Iris pigment epithelial cell (primary cell): ENCODE measurements at regions not wholly inside any gene's neighbourhood (a gene's known extent, or its start where the extent isn't known, plus 50 kb on each side); places are given as distances from the start of the nearest gene placed in this dataset.
"Not testable (repeated sequence)": the region's sequence is repeated elsewhere in the genome, so short reads cannot be mapped to it uniquely, and the experiment has no call there.

ENCODE experiments used
- DNase-seq: peaks from one replicate; pipeline ENCODE4 v3.0.0-alpha.2; 2011; ENCODE audit warnings: low read depth

DNA sequence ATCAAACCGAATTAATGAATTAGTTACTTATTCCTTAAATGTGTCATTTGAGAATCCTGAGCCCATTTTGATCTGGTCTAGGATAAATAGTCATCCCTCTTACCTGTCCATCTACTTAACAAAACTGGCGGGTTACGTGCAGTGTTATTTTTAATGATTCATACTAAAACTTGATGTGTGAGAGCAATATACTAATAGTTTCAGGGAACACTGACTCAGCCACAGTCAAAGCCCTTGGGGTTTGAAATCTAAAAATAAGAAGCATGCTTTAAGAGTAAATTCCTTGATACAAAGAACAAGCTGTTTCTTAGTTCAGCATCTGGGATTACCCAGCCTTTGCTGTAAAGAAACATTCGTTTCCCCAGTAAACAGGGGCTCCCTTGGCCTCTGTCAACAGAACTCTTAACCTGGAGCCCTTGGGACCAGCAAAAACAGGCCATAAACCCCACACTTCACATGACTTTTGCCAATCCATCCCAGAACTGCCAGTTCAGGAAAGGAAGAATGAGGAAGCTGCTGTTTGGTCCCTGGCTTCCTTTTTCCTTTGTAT lies 370.6 kb upstream of the IGFBP3 start:
- peak; percentile 59 for DNase-seq

DNA sequence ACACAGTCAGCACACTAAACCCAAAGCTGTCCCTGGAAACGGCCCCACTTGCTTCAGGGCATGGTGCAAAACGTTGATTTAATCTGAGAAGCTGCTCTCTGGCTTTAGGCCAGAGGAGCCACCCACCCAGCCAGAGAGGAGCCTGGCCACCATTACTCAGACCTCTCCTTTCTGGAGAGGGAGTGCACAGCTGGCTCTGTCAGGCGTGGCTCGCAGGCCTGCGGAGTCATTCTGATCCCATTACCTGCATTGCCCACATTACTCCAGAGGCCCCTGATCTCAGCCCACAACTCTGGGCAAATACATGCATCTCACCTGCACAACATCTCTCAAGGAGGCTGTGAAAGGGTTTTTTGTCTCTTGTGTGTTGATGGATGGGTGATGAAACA lies 370.0 kb upstream of the IGFBP3 start:
- DNase-seq = peak; percentile 42

DNA sequence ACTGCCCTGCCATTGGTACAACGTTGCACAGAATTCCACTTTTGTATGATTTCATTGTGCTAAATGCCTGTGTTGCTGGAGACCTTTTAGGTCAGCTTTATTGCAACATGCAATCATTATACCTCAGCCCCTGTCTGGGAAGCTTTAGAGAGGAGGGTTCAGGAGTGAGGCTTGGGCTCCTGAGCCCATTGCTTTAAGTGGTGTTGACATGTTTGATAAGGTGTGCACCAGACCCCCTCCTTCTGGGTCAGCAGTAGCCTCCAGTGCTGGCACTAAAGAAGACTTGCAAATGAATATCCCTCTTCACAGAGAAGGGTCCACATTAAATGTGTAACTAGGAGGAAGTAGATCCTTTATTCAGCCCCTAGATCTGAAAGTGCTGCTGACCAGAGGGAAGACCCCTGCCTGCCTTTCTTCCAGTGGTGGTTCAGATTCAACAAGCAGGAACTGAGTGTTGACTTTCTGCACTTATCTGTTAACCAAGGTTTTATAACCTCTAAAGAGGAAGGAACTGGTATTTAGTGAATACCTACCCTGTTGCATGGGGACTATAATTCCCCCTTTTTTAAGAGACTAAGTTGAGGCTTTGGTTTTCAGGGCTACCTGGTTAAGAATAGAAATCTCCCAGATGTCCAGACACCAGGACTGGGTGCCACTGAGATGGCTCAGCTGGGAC lies 369.4 kb upstream of the IGFBP3 start:
- no peak for DNase-seq

DNA sequence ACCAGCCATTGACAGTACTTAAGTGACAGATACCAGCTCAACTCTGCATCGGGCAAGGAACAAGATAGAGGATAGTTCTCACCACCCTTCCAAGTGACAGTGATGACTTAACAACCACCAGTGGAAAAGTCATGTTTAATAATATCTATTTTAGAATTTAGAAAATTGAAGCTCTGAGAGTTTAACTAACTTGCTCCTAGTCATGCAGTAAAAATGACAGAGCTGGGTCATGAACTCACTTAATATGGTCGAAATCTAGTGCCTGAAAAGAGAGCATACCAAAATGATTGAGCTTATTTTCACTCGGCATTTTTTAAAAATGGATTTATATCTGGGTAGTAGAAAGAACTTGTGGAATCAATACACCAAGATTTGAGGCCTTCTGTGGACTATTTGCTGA lies 367.8 kb upstream of the IGFBP3 start:
- no peak for DNase-seq

DNA sequence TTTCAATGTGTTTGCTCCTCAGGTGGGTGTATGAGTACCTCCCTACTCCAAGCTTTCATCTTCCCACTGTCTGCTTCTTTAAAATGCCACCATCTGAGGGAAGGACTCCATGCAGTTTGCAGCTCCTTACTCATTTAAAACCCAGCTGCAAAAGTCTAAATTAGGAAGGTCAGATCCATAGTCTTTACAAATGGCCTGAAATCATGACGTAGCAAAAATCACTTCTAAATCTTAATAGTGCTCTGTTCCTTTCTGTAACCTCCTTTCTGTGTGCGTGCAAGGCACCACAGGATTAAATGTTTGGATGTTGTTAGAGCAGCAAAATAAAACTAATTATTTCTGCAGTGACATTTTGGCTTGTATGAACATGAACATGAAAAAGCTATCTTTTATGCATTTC lies 366.9 kb upstream of the IGFBP3 start:
- no peak for DNase-seq

DNA sequence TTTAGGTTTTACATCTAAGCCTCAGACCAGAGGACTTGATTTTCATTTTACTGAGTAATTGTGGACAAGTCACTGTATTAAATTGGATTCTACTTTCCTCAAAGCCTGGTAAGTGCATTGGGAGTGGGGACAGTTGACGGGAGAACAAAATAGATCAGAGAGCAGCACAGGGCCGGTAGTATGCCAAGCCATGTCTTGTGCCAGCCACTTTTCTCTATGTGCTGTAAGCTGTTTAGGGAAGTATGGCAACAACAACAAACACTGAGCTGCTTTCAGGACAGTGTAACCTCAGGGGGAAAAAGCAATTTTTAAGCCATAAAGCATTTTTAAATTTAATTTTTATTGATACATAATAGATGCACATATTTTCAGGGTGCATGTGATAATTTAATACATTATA lies 365.9 kb upstream of the IGFBP3 start:
- DNase-seq = no peak

DNA sequence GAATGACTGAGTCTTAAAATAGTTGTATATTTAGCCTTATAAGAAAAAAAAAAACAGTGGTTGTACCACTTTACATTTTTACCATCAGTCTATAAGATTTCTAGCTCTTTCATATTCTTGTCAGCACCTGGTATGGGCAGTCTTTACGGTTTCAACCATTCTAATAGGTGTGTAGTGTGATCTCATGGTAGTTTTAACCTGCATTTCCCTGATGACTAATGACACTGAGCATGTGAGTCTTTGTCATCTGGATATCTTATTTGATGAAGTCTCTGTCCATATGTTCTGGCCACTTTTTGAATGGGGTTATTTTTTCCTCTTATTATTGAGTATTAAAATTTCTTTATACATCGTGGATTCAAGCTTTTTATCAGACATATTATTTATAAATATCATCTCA lies 365.3 kb upstream of the IGFBP3 start:
- DNase-seq = no peak

DNA sequence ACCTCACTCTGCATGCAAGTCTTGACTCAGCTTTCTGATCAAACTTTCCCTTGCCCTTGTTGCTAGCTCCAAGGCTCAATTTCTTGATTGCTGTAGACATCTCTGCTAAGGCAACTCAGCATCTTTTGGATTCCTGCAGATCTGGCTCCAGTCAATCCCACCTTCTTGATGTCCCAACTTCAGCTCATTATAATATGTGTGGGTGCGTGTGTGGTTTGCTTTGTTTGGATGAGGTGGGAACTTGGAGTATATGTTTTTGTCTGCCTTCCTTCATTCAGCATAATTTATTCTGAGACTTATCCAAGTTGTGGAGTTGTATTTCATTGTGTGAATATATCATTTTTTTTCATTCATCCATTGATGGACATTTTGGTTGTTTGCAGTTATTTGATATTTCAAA lies 364.8 kb upstream of the IGFBP3 start:
- peak; percentile 21 for DNase-seq

DNA sequence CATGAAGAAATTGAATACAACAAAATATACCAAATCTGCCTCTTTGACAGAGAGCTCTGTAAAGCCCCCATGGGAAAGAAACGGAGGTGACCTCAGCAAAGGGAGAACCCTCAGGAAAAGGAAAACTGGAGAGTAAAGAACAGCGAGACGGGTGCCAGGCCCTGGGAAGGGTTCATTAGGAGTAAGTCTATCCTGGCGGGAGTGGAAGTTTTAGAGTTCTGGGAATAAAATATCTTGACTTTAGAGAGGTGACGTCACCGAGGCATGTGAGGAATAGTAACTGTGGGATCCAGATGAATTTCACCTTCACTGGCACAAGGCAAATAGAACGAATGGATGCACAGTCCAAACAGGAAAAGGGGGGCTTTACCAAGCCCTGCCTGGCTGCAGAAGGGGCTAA lies 362.8 kb upstream of the IGFBP3 start:
- DNase-seq = no peak

DNA sequence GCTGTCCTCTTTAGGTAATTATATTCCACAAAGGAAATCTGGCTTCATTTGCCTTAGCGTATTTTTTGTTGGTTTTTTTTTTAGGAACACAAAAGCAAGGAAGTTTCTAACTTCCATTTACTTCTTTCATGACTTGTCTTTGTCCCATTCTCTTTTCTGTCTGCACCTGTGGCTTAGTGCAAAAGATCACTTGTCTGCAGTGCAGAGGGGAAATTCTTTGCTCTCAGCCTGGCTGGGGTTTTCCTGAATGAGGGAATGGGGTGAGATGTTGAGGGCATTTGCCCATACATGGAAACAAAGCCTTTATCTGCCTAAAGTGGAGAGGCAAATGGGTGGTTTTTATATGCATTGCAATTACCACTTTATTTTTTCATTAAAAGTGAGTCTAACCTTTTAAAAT lies 361.1 kb upstream of the IGFBP3 start:
- no peak for DNase-seq

DNA sequence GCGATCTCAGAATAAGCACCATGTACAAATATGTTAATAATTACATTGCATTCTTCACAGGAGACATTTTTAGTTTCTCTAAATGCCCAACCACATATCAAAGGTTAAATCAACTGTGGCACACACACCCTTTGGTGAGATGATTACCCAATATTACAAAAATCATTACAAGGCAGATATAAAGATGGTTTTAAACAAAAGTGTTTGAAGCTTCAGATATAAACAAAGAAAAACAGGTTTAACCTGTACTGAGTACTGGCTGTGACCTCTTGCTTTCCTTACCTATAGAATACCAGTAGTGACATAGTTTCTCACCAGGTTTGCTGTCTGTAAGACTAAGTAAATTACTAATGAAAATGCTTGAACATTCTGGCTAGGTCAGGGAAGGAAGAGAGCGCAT lies 360.0 kb upstream of the IGFBP3 start:
- DNase-seq = no peak

DNA sequence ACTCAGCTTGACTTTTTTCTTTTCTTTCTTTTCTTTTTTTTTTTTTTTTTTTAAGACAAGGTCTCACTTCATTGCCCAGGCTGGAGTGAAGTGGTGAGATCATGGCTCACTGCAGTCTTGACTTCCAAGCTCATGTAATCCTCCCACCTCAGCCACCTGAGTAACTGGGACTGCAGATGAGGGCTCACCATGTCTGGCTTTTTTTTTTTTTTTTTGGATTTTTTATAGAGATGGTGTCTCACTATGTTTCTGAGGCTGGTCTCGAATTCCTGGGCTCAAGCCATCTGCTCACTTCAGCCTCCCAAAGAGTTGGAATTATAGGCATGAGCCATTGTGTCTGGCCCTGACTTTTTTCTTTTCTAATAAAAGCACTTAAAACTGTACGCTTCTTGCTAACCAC lies 358.2 kb upstream of the IGFBP3 start:
- DNase-seq = no peak

DNA sequence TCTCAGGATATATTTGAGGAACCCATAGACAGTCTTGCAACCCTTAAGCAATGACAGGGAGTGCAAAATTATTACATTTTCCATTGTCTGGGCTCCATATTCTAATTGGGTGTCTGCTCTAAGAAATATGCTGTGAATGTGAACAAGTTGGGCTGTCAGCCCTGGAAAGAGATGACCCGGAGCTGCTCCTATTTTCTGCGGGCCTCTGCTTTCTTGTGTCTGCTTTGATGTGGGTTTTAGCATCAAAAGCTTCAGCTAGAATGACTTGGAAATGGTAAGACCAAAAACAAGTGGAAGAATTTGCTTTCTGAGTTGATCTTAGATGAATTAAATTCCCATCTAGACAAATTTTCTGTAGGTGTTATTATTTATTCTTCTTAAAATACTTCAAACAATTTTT lies 343.6 kb upstream of the IGFBP3 start:
- DNase-seq = no peak

DNA sequence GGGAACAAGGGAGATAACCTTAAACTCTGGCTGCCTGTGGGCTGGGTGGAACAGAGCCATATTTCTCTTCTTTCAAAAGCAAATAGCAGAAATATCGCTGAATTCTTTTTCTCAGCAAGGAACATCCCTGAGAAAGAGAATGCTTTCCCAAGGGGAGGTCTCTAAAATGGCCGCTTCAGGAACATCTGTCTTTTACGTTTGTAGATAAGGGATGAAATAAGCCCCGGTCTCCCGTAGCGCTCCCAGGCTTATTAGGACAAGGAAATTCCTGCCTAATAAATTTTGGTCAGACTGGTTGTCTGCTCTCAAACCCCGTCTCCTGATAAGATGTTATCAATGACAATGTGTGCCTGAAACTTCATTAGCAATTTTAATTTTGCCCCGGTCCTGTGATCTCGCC lies 340.6 kb upstream of the IGFBP3 start:
- DNase-seq = not testable (repeated sequence)

DNA sequence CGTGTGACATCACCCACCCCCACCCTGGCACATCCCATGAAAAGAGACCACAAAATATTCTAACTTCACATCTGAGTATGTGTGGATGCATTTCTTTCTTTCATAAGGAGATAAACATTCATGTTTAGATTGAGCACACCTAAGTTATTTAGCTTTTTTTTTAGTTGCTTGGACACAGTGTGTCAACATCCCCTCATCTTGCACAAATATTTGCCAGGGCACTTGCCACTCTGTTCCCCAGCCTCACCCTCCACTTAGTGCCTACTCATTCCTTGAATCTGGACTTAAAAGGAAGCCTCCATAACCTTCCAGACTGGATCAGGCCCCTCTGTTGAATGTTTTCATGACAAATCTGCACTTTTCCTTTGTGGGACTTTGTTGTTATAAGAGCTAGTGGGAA lies 338.9 kb upstream of the IGFBP3 start:
- DNase-seq = no peak

DNA sequence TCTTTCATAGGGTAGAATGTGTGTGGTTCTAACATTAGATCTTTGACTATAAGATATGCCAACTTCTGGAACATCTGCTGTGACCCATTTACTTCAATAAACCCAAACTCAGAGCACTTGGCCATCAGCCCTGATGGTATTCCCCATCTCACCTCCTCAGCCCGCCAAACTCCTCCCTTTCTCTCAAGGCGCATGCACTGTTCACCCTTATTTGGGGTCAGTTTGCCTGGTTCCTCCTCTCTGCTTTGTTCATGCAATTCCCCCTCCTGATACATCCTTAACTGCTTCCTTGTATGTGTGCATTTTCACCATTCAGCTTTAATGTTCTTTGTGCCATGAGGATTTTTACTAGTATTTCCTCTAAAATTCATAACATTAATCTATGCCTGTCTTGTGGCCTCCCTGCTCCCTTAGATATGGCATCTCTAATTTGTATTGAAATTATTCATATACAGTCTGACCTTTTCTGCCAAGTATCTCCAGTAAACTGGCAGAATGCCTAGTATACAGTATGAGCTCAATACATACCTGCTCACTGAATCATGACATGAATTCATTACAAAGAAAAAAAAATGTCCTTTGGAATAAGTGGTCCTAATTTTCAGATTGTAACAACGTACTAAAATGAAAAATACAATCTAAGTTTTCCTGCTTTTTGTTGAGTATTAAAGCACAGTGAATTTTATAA lies 336.8 kb upstream of the IGFBP3 start:
- peak; percentile 91 for DNase-seq

DNA sequence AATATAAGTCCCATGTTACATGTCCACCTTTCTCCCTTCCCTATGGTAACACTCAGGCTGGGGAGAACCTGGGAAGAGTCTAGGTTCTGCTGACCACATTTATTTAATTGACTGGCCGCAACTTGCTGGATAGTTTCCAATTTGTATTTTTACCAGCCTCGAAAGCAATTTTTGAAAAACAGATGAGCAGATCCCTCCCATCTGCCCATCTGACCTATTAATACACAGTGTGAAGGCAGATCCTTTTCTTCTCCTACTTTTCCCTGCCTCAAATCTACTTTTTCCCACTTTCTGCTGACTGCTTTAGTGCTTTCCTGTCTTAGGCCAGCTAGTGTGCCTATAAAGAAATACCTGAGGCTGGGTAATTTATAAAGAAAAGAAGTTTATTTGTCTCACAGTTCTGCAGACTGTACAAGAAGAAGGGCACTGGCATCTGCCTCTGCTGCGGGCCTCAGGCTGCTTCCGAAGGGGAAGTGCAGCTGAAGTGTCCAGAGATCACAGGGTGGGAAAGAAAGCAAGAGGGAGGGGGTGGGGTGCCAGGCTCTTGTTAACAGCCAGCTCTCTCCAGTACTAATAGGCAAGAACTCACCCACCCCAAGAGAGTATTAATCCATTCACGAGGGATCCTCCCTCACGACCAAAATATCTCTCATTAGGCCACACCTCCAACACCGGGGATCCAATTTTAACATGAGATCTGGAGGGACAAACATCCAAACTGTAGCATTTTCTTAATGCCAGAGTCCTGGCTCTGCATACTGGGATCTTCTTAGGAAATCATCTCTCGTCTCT lies 336.0 kb upstream of the IGFBP3 start:
- peak; percentile 59 for DNase-seq

DNA sequence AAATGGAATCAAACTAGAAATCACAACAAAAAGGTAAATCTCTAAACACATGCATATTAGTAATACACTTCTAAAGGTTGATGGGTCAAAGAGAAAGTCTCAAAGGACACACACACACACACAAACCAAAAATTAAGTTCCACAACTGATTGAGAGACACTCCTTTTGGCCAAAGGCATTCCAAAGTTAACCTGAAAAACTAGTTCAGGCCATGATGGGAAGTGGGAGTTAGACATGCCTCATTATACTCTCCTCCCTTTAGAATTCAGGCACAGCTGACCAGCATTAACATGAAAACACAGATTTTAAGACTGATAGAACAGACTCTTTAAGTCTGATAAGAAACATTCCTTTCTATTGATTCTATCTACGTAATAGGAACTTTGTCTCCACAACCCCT lies 332.4 kb upstream of the IGFBP3 start:
- no peak for DNase-seq

DNA sequence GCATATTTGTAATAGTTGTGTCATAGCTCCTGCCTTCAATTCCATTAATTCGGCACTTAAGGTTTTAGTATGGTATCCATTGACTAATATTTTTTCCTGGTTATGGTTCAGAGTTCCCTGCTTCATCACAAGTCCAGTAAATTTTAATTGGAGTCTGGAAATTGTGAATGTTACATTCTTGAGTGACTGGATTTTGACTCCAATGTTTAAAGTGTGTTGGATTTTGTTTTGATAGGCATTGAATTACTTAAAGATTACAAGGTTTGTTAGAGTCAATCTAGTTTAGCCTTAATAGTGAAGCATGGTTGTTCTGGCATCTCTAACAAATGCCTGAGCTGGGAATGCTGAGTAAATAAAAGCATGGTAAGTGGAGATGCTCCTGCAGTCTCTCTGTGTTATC lies 326.6 kb upstream of the IGFBP3 start:
- DNase-seq = no peak

DNA sequence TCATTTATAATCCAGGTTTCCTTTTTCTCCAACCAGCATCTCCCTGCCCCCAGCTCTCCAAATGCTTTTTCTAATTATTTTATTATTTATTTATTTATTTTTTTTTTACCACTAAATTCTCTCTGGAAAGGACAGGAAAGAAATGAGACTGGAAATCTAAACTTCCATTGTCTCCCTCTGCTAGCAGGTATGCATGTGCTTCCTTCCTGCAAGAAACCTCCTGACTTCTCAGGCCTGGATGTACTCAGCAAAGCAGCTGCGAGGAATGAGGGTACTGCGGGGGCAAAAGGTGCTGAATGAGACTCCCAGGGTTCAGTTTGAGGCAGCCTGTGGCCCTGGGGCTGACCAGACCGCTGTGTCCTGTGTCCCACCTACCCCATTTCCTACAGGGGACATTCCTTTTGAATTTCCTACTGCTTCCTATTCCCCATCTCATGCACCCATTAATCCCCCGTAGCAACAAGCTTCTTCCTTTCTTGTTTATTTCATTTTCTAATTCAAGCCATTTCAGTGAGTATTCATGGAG lies 324.6 kb upstream of the IGFBP3 start:
- DNase-seq = no peak

DNA sequence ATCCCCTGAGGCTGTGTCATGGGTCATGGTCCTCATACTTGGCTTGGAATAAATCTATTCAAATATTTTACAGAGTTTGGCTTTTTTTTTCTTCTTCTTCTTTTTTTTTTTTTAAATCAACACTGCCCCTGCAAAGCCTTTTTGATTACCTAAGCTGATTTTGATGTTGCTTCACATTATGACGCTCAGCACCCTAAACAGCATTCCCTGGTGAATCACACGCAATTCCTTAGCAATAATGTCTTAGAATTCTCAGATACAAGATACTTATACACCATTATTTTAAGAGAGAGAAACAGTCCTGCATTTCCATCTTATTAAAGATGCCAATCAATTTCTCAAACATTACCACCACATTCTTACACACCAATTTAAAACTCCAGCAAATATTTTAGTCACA lies 323.7 kb upstream of the IGFBP3 start:
- DNase-seq = peak; percentile 80

DNA sequence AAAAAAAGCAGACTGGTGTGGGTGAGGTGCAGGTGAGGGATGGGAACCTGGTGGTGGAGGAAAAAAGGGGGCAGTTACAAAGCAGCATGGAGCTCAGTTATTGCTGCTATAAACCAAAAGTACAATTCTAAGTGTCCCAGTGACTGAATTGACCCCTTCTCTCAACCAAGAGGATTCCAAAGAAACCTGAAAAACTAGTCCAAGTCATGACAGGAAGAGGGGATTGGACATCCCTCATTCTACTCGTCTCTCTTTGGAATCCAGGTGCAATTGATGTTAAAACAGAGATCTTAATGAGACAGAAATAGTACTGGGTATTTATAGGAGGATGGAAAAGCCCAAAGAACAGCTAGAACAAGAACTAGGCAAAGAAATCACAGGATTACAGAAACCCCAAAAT lies 322.3 kb upstream of the IGFBP3 start:
- no peak for DNase-seq

DNA sequence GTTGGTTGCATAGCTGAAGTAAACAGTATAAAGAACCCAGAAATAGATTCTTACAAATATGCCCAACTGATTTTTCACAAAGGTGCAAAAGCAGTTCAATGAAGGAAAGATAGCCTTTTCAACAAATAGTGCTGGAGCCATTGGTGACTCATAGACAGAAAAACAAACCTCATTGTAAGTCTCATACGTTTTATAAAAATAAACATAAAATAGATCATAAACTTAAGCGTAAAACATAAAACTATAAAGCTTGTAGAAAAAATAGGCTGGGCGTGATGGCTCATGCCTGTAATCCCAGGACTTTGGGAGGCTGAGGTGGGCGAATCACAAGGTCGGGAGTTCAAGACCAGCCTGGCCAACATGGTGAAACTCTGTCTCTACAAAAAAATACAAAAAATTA lies 318.8 kb upstream of the IGFBP3 start:
- peak; percentile 28 for DNase-seq
